ENCODE measurements at regions not wholly inside any gene's neighbourhood (a gene's known extent, or its start where the extent isn't known, plus 50 kb on each side); places are given as distances from the start of the nearest gene placed in this dataset.
"Not testable (repeated sequence)": the region's sequence is repeated elsewhere in the genome, so short reads cannot be mapped to it uniquely, and the experiment has no call there.

DNA sequence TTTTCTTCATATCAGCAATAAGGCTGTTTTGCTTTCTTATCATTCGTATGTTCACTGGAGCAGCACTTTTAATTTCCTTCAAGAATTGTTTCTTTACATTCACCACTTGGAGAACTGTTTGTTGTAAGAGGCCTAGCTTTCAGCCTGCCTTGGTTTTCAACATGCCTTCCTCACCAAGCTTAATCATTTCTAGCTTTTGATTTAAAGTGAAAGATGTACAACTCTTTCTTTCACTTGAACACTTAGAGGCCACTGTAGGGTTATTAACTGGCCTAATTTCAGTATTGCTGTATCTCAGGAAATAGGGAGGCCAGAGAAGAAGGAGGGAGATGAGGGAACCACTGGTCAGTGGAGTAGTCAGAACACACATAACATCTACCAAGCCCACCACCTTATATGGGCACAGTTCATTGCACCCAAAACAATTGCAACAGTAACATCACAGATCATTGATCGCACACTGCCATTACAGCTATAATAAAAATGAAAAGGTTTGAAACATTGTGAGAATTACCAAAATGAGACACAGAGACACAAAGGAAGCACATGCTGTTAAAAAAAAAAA is 181.4 kb upstream of the TUBA3C start:
- Histone ChIP-seq H3K27ac (no peak overlapping the region), H3K9me3 (no peaks in the 10 kb centered on the region), H3K4me1 (no peaks in the 10 kb centered on the region), H3K4me3 (no peak overlapping the region), H3K36me3 (no peaks in the 10 kb centered on the region), H3K27me3 (no peaks in the 10 kb centered on the region)
- no peak for TF ChIP-seq POLR2A (IDR thresholded peaks at IDR 0.05)
- no peak for TF ChIP-seq POLR2AphosphoS5 (IDR thresholded peaks at IDR 0.05; ENCODE audit: insufficient read depth in 1 of 2, low read depth in 1 of 2)
- TF ChIP-seq, protein P1, sequence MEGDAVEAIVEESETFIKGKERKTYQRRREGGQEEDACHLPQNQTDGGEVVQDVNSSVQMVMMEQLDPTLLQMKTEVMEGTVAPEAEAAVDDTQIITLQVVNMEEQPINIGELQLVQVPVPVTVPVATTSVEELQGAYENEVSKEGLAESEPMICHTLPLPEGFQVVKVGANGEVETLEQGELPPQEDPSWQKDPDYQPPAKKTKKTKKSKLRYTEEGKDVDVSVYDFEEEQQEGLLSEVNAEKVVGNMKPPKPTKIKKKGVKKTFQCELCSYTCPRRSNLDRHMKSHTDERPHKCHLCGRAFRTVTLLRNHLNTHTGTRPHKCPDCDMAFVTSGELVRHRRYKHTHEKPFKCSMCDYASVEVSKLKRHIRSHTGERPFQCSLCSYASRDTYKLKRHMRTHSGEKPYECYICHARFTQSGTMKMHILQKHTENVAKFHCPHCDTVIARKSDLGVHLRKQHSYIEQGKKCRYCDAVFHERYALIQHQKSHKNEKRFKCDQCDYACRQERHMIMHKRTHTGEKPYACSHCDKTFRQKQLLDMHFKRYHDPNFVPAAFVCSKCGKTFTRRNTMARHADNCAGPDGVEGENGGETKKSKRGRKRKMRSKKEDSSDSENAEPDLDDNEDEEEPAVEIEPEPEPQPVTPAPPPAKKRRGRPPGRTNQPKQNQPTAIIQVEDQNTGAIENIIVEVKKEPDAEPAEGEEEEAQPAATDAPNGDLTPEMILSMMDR (IDR thresholded peaks at IDR 0.05): no peak
- DNase-seq (ENCODE audit: extremely low spot score in 2 of 2): no peak
- intact Hi-C loops (cut with DNase I): no loop called here

DNA sequence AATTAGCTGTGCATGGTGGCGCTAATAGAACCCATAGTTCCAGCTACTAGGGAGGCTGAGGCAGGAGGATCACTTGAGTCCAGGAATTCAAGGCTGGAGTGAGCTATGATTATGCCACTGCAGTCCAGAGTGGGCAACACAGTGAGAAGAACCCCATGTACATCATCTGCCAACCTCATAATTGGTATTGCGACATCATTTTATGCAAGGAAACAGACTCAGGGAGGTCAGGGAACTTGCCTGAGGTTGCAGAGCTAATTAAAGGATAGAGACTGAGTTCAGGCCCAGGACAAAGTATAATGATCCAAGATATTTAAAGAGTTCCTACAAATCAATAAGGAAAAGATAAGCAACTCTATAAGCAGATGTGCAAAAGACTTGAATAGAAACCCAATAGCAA is 178.1 kb upstream of the TUBA3C start:
- H3K4me3 ChIP-seq; H3K4me1 ChIP-seq; H3K9me3 ChIP-seq; DNase-seq (ENCODE audit: extremely low spot score in 2 of 2); intact Hi-C loops (cut with DNase I); H3K36me3 ChIP-seq; H3K27ac ChIP-seq; H3K27me3 ChIP-seq: not testable (repeated sequence)

DNA sequence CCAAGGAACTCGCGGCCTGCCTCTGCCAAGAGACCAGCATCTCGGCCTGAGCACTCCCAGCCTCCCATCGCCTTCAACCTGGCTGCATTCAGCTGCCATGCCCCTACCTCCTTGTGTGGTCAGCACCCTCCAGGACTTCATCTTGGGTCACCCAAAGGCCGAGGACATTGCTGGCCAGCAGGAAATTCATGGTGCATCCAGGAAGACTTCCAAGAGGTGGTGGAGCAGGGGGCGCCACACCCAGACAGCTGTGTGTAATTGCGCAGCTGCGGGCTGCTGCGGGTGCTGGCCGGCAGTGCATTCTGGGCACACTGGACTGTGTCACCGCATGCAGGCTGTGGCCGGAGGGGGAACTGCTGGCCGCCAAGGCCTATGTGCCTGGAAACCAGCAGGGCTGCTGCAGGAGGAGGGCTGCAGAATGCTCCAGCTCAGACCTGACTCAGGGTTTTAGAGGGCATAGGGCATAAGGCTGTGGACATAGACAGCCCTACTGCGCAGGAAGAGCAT is 164.3 kb upstream of the TUBA3C start:
- H3K27me3 ChIP-seq: no peaks in the 10 kb centered on the region
- no peaks in the 10 kb centered on the region for H3K4me1 ChIP-seq
- H3K27ac ChIP-seq: no peak overlapping the region
- H3K4me3 ChIP-seq: no peak overlapping the region
- no peaks in the 10 kb centered on the region for H3K36me3 ChIP-seq
- TF ChIP-seq POLR2AphosphoS5 (IDR thresholded peaks at IDR 0.05; ENCODE audit: insufficient read depth in 1 of 2, low read depth in 1 of 2) (no peak), POLR2A (IDR thresholded peaks at IDR 0.05) (no peak)
- TF ChIP-seq, protein P1 (IDR thresholded peaks at IDR 0.05): no peak
- DNase-seq (ENCODE audit: extremely low spot score in 2 of 2): no peak
- no peaks in the 10 kb centered on the region for H3K9me3 ChIP-seq
- intact Hi-C loops (cut with DNase I): no loop called here

DNA sequence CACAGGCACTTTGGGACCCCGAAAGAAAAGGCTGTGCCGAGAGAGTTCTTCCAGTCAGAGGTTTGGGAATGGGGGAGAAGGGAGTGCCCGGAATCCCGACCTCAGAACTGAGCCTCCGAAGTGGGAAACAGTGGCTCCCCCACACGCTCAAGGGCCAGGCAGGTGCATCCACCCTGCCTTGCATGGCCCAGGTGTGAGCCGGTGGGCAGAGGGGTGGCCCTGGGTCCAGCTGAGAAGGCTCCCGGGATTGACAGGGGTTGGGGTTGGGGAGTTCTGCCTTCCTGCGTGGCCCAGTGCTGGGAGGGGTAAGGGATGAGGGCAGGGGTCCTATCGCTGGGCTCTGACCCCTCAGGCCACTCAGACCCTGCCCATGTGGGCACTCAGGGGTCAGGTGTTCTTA is 163.5 kb upstream of the TUBA3C start:
- Histone ChIP-seq H3K27me3 (no peaks in the 10 kb centered on the region), H3K9me3 (no peaks in the 10 kb centered on the region), H3K36me3 (no peaks in the 10 kb centered on the region), H3K27ac (no peak overlapping the region), H3K4me1 (no peaks in the 10 kb centered on the region), H3K4me3 (no peak overlapping the region)
- no peak for DNase-seq (ENCODE audit: extremely low spot score in 2 of 2)
- no peak for TF ChIP-seq POLR2AphosphoS5 (IDR thresholded peaks at IDR 0.05; ENCODE audit: insufficient read depth in 1 of 2, low read depth in 1 of 2)
- no peak for TF ChIP-seq POLR2A (IDR thresholded peaks at IDR 0.05)
- TF ChIP-seq, protein P1 (IDR thresholded peaks at IDR 0.05): no peak
- intact Hi-C loops (cut with DNase I): no loop called here

DNA sequence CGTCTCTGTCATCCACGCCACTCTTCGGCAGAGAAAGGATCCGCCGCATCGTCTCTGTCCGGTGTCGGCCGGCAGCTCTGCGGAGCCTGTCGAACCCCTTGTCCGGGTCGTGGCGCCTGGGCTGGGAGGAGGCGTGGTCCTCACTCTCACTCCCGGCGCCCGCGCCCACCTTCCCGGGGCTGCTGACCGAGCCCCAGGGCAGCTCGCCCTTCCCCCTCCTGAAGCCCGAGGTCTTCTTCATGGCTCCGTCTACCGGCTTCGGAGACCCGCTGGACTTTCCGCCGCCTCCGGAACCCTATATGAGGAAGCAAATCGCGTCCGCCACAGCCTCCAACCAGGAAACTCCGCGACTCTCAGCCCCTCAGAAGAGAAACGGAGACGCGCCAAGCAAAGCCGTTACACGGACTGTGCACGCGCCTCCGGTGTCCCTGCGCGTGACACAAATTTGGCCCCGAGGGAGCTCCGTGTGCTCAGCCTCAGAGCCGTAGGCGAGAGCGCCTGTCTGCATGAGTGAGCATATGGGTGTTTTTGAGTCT is 163.0 kb upstream of the TUBA3C start:
- H3K4me1 ChIP-seq; H3K9me3 ChIP-seq; intact Hi-C loops (cut with DNase I); H3K27me3 ChIP-seq; H3K36me3 ChIP-seq; DNase-seq (ENCODE audit: extremely low spot score in 2 of 2); H3K27ac ChIP-seq: not testable (repeated sequence)
- H3K4me3 ChIP-seq: peak overlapping the region in 1 of 2 donors; percentile 14

DNA sequence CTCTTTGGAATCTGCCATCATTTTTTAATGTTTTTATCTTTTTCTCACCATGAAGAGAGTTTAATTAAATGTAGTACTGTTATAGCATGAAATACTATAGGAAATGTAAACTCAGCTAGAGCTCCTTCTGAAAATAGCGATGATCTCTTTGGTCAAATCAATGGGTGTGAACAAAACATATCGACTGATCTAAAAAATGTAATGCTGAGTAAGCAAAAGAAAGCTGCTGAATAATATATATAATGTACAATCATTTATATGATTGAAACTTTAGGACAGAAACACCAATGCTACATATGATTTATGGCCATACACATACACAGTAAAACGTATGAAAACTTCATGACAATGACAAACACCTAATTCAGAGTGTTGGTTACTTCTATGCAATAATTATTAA is 150.8 kb upstream of the TUBA3C start:
- H3K4me3 ChIP-seq: no peak overlapping the region
- TF ChIP-seq POLR2A (IDR thresholded peaks at IDR 0.05) (no peak), POLR2AphosphoS5 (IDR thresholded peaks at IDR 0.05; ENCODE audit: insufficient read depth in 1 of 2, low read depth in 1 of 2) (no peak)
- TF ChIP-seq, protein P1 (IDR thresholded peaks at IDR 0.05): no peak
- H3K27ac ChIP-seq: no peak overlapping the region
- intact Hi-C loops (cut with DNase I): no loop called here
- H3K27me3 ChIP-seq: no peaks in the 10 kb centered on the region
- no peaks in the 10 kb centered on the region for H3K9me3 ChIP-seq
- no peak for DNase-seq (ENCODE audit: extremely low spot score in 2 of 2)
- no peaks in the 10 kb centered on the region for H3K36me3 ChIP-seq
- no peaks in the 10 kb centered on the region for H3K4me1 ChIP-seq

Measured in vagina (tissue), 2 donors.